ENCODE measurements at regions not wholly inside any gene's neighbourhood (a gene's known extent, or its start where the extent isn't known, plus 50 kb on each side); places are given as distances from the start of the nearest gene placed in this dataset.

DNA sequence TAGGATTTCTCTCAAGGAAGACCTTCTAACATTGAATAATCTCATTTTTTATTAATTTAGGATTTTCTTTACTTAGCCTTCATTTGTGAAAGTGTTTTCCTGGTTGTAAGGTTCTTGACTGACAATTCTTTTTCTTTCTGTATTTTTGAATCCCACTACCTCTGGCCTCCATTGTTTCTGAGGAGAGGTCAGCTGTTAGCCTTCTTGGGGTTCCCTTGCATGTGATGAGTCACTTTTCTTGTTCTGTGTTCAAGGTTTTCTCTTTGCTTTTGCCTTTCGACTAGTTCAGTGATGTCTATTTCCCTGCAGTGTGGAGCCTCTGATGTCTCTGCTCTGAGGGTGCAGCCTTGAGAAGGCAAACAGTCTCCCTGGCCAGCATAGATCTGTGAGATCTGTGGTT, 304.1 kb upstream of the ZNF32 start:
- FAIRE-seq (no peak), ATAC-seq (no peak), DNase-seq (ENCODE audit: low read depth in 1 of 2, low spot score in 1 of 2) (no peak)
- Histone ChIP-seq H3K4me1 (no peaks in the 10 kb centered on the region), H3K4me3 (no peak overlapping the region), H3K4me2 (no peak overlapping the region), H3K27ac (no peak overlapping the region), H3K9me3 (no peaks in the 10 kb centered on the region)
- POLR2A ChIA-PET, result no interaction called here
- CTCF ChIA-PET, result interaction anchor here (0.8 kb wide), 1 partner anchor 45 kb away, joined by 3 read pairs; no protein-coding TSS in a partner anchor
- 0% methylated on average over 1 of the region's 1 CpG for WGBS (ENCODE audit: missing lambda C conversion rate)
- TF ChIP-seq CBX8 (IDR thresholded peaks at IDR 0.05), result no peak
- TF ChIP-seq EHF (CRISPR knock-in tag; IDR thresholded peaks at IDR 0.05), result no peak
- no peak for TF ChIP-seq NR3C1 (IDR thresholded peaks at IDR 0.05)
- TF ChIP-seq FOSL2 (IDR thresholded peaks at IDR 0.05), result no peak
- TF ChIP-seq FOSL2 (CRISPR knock-in tag; IDR thresholded peaks at IDR 0.05), result peak; percentile 3; the same call in 1 of the 2 replicates

- Histone ChIP-seq H3K9me3 (no peaks in the 10 kb centered on the region), H3K27ac (no peak overlapping the region), H3K4me2 (no peak overlapping the region), H3K4me3 (no peak overlapping the region), H3K4me1 (no peaks in the 10 kb centered on the region)
- CTCF ChIA-PET, result no interaction called here
- FAIRE-seq (no peak), DNase-seq (ENCODE audit: low read depth in 1 of 2, low spot score in 1 of 2) (no peak), ATAC-seq (no peak)
- TF ChIP-seq ZFP36 (IDR thresholded peaks at IDR 0.05; ENCODE audit: borderline replicate concordance, partially characterized antibody) (no peak), E2F6 (IDR thresholded peaks at IDR 0.05; ENCODE audit: borderline replicate concordance, low read depth) (no peak), SMC3 (IDR thresholded peaks at IDR 0.05) (no peak), FOXS1 (CRISPR knock-in tag; IDR thresholded peaks at IDR 0.05) (no peak), GATA3 (IDR thresholded peaks at IDR 0.05; ENCODE audit: borderline replicate concordance) (no peak), ELK1 (IDR thresholded peaks at IDR 0.05; ENCODE audit: low read depth, low read length) (no peak), HMGXB4 (CRISPR knock-in tag; IDR thresholded peaks at IDR 0.05; ENCODE audit: borderline replicate concordance) (no peak), HES2 (IDR thresholded peaks at IDR 0.05) (no peak), PHF8 (IDR thresholded peaks at IDR 0.05; ENCODE audit: borderline replicate concordance, low read depth) (no peak), REST (IDR thresholded peaks at IDR 0.05) (no peak), MAX (IDR thresholded peaks at IDR 0.05) (no peak), CEBPB (IDR thresholded peaks at IDR 0.05) (no peak), HOXA7 (CRISPR knock-in tag; IDR thresholded peaks at IDR 0.05) (no peak), CHD2 (IDR thresholded peaks at IDR 0.05; ENCODE audit: low read length, partially characterized antibody) (no peak), MAFK (IDR thresholded peaks at IDR 0.05; ENCODE audit: partially characterized antibody) (no peak), HDAC2 (IDR thresholded peaks at IDR 0.05) (no peak)
- WGBS (ENCODE audit: missing lambda C conversion rate), result under 1% methylated on average over 4 of the region's 4 CpGs
- POLR2A ChIA-PET, result no interaction called here
Observed at GRCh38 chr10:43949351-43949750, 300.7 kb upstream of the ZNF32 start.
